Mesothelial cell of epicardium (in vitro differentiated cells): ENCODE measurements at regions not wholly inside any gene's neighbourhood (a gene's known extent, or its start where the extent isn't known, plus 50 kb on each side); places are given as distances from the start of the nearest gene placed in this dataset.

Source experiments
- DNase-seq, 2 experiments: peaks; one replicate each; pipeline ENCODE4 v3.0.0; 2021; ENCODE audit warnings: low spot score in 2 of 2; ENCODE audit not compliant: unreplicated experiment in 2 of 2
- H3K27ac Mint-ChIP-seq: 2 replicates; pipeline ENCODE4 v1.8.0; 2021; ENCODE audit warnings: mixed read lengths
- H3K27me3 Mint-ChIP-seq: 2 replicates; pipeline ENCODE4 v1.8.0; 2021; ENCODE audit warnings: low read depth, mixed read lengths
- H3K36me3 Mint-ChIP-seq: 2 replicates; pipeline ENCODE4 v1.8.0; 2021; ENCODE audit warnings: mixed read lengths
- H3K4me1 Mint-ChIP-seq: 2 replicates; pipeline ENCODE4 v1.8.0; 2021; ENCODE audit warnings: mixed read lengths
- H3K4me3 Mint-ChIP-seq: 2 replicates; pipeline ENCODE4 v1.8.0; 2021; ENCODE audit warnings: mild to moderate bottlenecking, moderate library complexity, mixed read lengths
- H3K9me3 Mint-ChIP-seq: 2 replicates; pipeline ENCODE4 v1.8.0; 2021; ENCODE audit warnings: mixed read lengths
- CTCF ChIP-seq: fragments of 200-600 bp; sonication (generic); IDR thresholded peaks from one replicate; pipeline ENCODE4 v1.5.0; 2021; ENCODE audit warnings: antibody characterized with exemption; ENCODE audit not compliant: unreplicated experiment

- Mint-ChIP-seq H3K9me3 (peaks cover 4% of the 10 kb centered on the region), H3K27me3 (no peaks in the 10 kb centered on the region), H3K4me3 (no peak overlapping the region), H3K36me3 (no peaks in the 10 kb centered on the region), H3K27ac (no peak overlapping the region), H3K4me1 (peaks cover 10% of the 10 kb centered on the region)
- no peak for DNase-seq
- no peak for TF ChIP-seq CTCF
Measured at GRCh38 chr20:16106191-16106849, 466.9 kb downstream of the KIF16B start.

GRCh38 chr20:16104783-16105182 is 468.5 kb downstream of the KIF16B start:
- Mint-ChIP-seq H3K4me1 (peaks cover 17% of the 10 kb centered on the region), H3K27me3 (no peaks in the 10 kb centered on the region), H3K4me3 (no peak overlapping the region), H3K36me3 (no peaks in the 10 kb centered on the region), H3K27ac (no peak overlapping the region), H3K9me3 (peaks cover 4% of the 10 kb centered on the region)
- DNase-seq = no peak
- no peak for TF ChIP-seq CTCF
